AG04449 (cell line): ENCODE measurements at regions not wholly inside any gene's neighbourhood (a gene's known extent, or its start where the extent isn't known, plus 50 kb on each side); places are given as distances from the start of the nearest gene placed in this dataset.

Source experiments
- CTCF ChIA-PET: fragments of 350-600 bp; formaldehyde crosslinking; extraction: SDS; loops from one replicate; lab custom pipeline; 2021; ENCODE audit warnings: antibody characterized with exemption; lab: Yijun Ruan, JAX
- POLR2A ChIA-PET: fragments of 400-600, 350-600 bp; formaldehyde crosslinking; extraction: SDS; loops from one replicate; lab custom pipeline; 2020; ENCODE audit warnings: antibody characterized with exemption, inconsistent platforms; lab: Yijun Ruan, JAX
- DNase-seq: peaks from one replicate; pipeline ENCODE4 v3.0.0-alpha.2; 2010; ENCODE audit warnings: low read depth, low spot score
- H3K4me3 ChIP-seq: 2 replicates; pipeline ENCODE4 v1.5.1; 2011; ENCODE audit warnings: low read depth, mild to moderate bottlenecking, control low read depth, low read length
- TF ChIP-seq, protein P1 (sequence below): IDR thresholded peaks from one replicate; pipeline ENCODE4 v1.5.1; 2011; ENCODE audit warnings: mild to moderate bottlenecking, moderate library complexity, low read length, control low read depth, inconsistent platforms; ENCODE audit not compliant: insufficient read depth; ENCODE audit errors: missing control alignments

DNA sequence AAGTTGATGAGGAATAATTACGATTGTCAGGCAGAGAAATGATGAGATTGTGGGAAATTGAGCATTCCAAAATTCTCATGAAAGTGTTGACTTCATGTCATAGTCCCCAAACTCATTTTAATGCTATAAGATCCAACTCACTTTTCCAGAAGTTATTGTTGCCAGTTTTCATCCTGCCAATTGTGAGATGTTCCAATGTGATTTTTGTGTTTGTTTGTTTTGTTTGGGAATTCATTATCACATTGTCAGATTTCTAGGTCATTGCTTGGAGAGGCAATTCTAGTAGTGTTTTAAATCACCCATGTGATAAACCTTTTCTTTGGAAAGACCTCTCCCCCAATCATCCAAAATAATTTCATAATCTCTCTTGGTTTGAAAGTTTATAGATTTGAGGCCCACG lies 86.0 kb upstream of the ACVR2A start:
- TF ChIP-seq, protein P1, sequence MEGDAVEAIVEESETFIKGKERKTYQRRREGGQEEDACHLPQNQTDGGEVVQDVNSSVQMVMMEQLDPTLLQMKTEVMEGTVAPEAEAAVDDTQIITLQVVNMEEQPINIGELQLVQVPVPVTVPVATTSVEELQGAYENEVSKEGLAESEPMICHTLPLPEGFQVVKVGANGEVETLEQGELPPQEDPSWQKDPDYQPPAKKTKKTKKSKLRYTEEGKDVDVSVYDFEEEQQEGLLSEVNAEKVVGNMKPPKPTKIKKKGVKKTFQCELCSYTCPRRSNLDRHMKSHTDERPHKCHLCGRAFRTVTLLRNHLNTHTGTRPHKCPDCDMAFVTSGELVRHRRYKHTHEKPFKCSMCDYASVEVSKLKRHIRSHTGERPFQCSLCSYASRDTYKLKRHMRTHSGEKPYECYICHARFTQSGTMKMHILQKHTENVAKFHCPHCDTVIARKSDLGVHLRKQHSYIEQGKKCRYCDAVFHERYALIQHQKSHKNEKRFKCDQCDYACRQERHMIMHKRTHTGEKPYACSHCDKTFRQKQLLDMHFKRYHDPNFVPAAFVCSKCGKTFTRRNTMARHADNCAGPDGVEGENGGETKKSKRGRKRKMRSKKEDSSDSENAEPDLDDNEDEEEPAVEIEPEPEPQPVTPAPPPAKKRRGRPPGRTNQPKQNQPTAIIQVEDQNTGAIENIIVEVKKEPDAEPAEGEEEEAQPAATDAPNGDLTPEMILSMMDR = no peak
- POLR2A ChIA-PET = no interaction called here
- CTCF ChIA-PET = no interaction called here
- DNase-seq = no peak
- no peak overlapping the region for H3K4me3 ChIP-seq

DNA sequence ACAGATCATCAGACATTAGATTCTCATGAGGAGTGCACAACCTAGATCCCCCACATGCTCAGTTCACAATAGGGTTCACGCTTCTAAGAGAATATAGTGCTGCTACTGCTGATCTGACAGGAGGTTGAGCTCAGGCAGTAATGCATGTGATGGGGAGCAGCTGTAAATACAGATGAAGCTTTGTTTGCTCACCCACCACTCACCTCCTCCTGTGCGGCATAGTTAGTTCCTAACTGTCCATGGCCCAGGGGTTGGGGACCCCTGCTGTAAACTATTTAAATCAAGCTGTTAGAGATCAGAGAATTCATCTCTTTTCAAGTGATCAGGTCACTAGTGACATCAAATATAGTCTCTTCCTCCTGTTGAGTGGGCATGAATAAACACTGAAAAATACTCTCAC lies 88.8 kb upstream of the ACVR2A start:
- H3K4me3 ChIP-seq = no peak overlapping the region
- TF ChIP-seq, protein P1 = no peak
- DNase-seq = no peak
- POLR2A ChIA-PET = no interaction called here
- CTCF ChIA-PET = no interaction called here

DNA sequence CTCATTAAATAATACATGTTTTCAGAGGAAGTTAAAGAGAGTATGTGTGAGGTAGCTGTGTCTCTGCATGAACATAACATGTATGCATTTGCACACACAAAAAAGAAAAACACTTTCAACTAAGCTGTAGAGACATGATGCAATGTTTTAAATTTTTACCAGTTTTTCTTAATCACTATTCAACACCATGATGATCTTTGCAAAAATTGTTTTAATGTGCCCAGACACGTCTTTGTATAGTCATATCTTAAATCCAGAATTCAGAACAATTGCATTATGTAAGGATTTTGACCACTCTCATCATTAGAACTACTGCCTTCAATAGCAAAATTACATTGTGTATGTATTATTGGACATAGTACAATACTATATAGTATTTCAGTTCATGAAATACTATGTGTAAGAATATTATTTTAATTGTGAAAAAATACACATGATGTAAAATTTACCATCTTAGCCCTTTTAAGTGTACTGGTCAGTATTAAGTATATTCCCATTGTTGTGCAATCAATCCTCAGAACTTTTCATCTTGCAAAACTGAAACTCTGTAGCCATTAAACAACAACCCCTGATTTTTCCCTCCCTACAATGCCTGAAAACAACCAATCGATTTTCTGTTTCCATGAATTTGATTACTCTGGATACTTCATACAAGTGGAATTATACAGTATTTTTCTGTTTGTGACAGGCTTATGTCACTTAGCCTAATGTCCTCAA lies 104.5 kb upstream of the ACVR2A start:
- H3K4me3 ChIP-seq = no peak overlapping the region
- DNase-seq = no peak
- ChIA-PET CTCF (no interaction called here), POLR2A (no interaction called here)
- TF ChIP-seq, protein P1 = no peak

DNA sequence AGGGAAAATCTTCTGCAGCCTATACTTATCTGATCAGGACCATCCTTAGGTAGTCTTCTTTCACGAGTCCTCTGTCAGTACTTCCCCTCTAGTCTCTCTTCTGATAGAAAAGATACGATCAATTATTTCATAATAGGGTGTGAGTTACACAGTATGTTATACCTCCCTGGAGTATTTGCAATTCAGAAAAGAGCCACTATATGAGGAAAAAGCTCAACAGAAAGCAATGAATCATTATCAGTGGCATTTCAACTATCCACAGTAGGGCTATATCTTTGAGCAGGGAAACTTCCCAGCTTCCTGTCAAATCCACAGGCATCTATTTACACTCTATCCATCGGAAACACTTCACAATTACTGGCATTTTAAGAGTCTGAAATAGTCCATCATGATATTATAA lies 105.3 kb upstream of the ACVR2A start:
- TF ChIP-seq, protein P1 = no peak
- DNase-seq = no peak
- POLR2A ChIA-PET = no interaction called here

DNA sequence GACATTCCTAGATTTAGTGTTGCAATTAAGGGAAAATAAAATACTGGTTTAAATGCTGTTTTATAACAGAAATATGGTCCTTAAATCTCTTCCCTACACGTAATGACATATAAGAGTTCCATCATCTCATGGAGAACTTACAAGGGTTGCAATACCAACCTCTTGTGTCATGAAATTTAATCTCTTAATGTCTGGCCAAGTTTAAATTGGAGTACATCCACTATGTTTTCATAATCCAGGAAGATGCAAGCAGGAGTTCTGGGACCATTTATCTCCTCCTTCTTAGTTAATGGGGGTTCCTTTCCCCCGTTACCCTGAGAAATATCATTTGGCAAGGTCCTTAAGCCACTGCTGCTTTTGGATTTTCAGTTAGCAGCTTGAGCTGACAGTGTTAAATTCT lies 126.0 kb upstream of the ACVR2A start:
- no peak for DNase-seq
- ChIA-PET CTCF (no interaction called here), POLR2A (no interaction called here)
- TF ChIP-seq, protein P1 = no peak
- H3K4me3 ChIP-seq = no peak overlapping the region

More for the DNA sequence above, 105.3 kb upstream of the ACVR2A start:
- H3K4me3 ChIP-seq = no peak overlapping the region
- CTCF ChIA-PET = no interaction called here

DNA sequence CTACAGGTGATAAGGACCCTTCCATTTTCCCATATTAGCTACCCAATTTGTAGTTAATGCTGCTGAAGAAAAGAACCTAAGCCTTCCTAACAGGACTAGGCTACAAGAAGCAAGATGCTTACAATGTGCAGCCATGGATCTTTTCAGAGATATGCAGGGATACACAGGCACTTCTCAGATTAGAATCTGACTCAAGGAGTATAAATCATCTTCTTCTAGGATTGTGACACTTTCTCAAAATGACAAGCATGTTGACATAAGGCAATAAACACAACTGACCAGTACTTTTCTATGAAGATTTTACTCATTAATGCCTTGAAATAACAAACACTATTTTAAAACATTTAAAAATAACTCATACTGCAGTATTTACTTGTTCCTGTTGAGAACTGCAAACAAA lies 127.9 kb upstream of the ACVR2A start:
- DNase-seq = no peak
- TF ChIP-seq, protein P1 = no peak
- no peak overlapping the region for H3K4me3 ChIP-seq
- ChIA-PET POLR2A (no interaction called here), CTCF (no interaction called here)
